Hepatocyte (in vitro differentiated cells): ENCODE measurements at regions not wholly inside any gene's neighbourhood (a gene's known extent, or its start where the extent isn't known, plus 50 kb on each side); places are given as distances from the start of the nearest gene placed in this dataset.

Source experiments
- DNase-seq: peaks from one replicate; pipeline ENCODE4 v3.0.0-alpha.2; 2016; ENCODE audit warnings: low spot score
- H2AFZ ChIP-seq: fragments of 200-600 bp; sonication (generic); 2 replicates; pipeline ENCODE4 v1.6.0; 2016; ENCODE audit warnings: antibody characterized with exemption, mild to moderate bottlenecking
- H3K27ac ChIP-seq: fragments of 200-600 bp; sonication (generic); 2 replicates; pipeline ENCODE4 v1.5.1; 2016; ENCODE audit warnings: mild to moderate bottlenecking
- H3K27me3 ChIP-seq: fragments of 200-600 bp; sonication (generic); 2 replicates; pipeline ENCODE4 v1.6.1; 2016
- H3K36me3 ChIP-seq: fragments of 200-600 bp; sonication (generic); replicated peaks from 2 replicates; pipeline ENCODE4 v1.5.1; 2016; ENCODE audit warnings: low read depth; ENCODE audit not compliant: insufficient read depth
- H3K4me1 ChIP-seq: fragments of 200-600 bp; sonication (generic); 2 replicates; pipeline ENCODE4 v1.5.1; 2016; ENCODE audit warnings: mild to moderate bottlenecking, moderate library complexity; ENCODE audit not compliant: insufficient read depth
- H3K4me2 ChIP-seq: fragments of 200-600 bp; sonication (generic); 2 replicates; pipeline ENCODE4 v1.6.0; 2016
- H3K4me3 ChIP-seq: fragments of 200-600 bp; sonication (generic); 2 replicates; pipeline ENCODE4 v1.5.1; 2016; ENCODE audit warnings: mild to moderate bottlenecking
- H3K79me2 ChIP-seq: fragments of 200-600 bp; sonication (generic); 2 replicates; pipeline ENCODE4 v1.6.0; 2017; ENCODE audit warnings: mild to moderate bottlenecking
- H3K9me2 ChIP-seq: fragments of 200-600 bp; sonication (generic); replicated peaks from 2 replicates; pipeline ENCODE4 v1.6.0; 2017; ENCODE audit warnings: mild to moderate bottlenecking; ENCODE audit not compliant: insufficient read depth
- H3K9me3 ChIP-seq: fragments of 200-600 bp; sonication (generic); 2 replicates; pipeline ENCODE4 v1.5.1; 2016; ENCODE audit warnings: low read depth, mild to moderate bottlenecking
- H4K20me1 ChIP-seq: fragments of 200-600 bp; sonication (generic); 2 replicates; pipeline ENCODE4 v1.6.0; 2016; ENCODE audit warnings: mild to moderate bottlenecking; ENCODE audit not compliant: insufficient read depth, poor library complexity, severe bottlenecking
- CTCF ChIP-seq: fragments of 200-600 bp; sonication (generic); IDR thresholded peaks from 2 replicates; pipeline ENCODE4 v1.5.1; 2016; ENCODE audit warnings: antibody characterized with exemption, mild to moderate bottlenecking; ENCODE audit not compliant: poor library complexity
- EZH2 ChIP-seq: fragments of 200-600 bp; sonication (generic); IDR thresholded peaks from 2 replicates; pipeline ENCODE4 v1.6.1; 2016; ENCODE audit warnings: antibody characterized with exemption, mild to moderate bottlenecking, borderline replicate concordance
- EZH2phosphoT487 ChIP-seq: fragments of 200-600 bp; sonication (generic); IDR thresholded peaks from one replicate; pipeline ENCODE4 v1.6.1; 2018; ENCODE audit warnings: antibody characterized with exemption, mild to moderate bottlenecking, low read depth, moderate library complexity; ENCODE audit not compliant: unreplicated experiment, severe bottlenecking
- WGBS: methylation state at CpG from one replicate; pipeline ENCODE4 v1.1.6; 2016; ENCODE audit warnings: low lambda C conversion rate; ENCODE audit errors: missing lambda C conversion rate; 5-methylcytosine and 5-hydroxymethylcytosine counted together

GRCh38 chr2:238730881-238731280 is 117.0 kb upstream of the TWIST2 start:
- no peak overlapping the region for H3K27ac ChIP-seq
- no peak for DNase-seq
- H3K9me2 ChIP-seq: no peaks in the 10 kb centered on the region
- H4K20me1 ChIP-seq: no peaks in the 10 kb centered on the region
- H2AFZ ChIP-seq: no peak overlapping the region
- 83% methylated on average over 4 of the region's 4 CpGs for WGBS
- no peaks in the 10 kb centered on the region for H3K36me3 ChIP-seq
- no peak overlapping the region for H3K4me2 ChIP-seq
- no peak for TF ChIP-seq CTCF
- no peak for TF ChIP-seq EZH2
- TF ChIP-seq EZH2phosphoT487: no peak
- H3K9me3 ChIP-seq: no peaks in the 10 kb centered on the region
- H3K27me3 ChIP-seq: peaks cover 4% of the 10 kb centered on the region
- no peaks in the 10 kb centered on the region for H3K79me2 ChIP-seq
- peaks cover 6% of the 10 kb centered on the region for H3K4me1 ChIP-seq
- H3K4me3 ChIP-seq: no peak overlapping the region

GRCh38 chr2:238731961-238732360 is 115.9 kb upstream of the TWIST2 start:
- Histone ChIP-seq H3K27me3 (peaks cover 4% of the 10 kb centered on the region), H3K4me1 (peaks cover 6% of the 10 kb centered on the region), H3K4me2 (no peak overlapping the region), H3K4me3 (no peak overlapping the region), H3K27ac (no peak overlapping the region), H3K9me2 (no peaks in the 10 kb centered on the region), H3K9me3 (no peaks in the 10 kb centered on the region), H2AFZ (no peak overlapping the region), H3K36me3 (no peaks in the 10 kb centered on the region), H4K20me1 (no peaks in the 10 kb centered on the region), H3K79me2 (no peaks in the 10 kb centered on the region)
- no peak for TF ChIP-seq EZH2phosphoT487
- no peak for DNase-seq
- WGBS: 85% methylated on average over 3 of the region's 3 CpGs

GRCh38 chr2:238738917-238739316 is 109.0 kb upstream of the TWIST2 start:
- no peak for TF ChIP-seq EZH2phosphoT487
- no peak for TF ChIP-seq EZH2
- Histone ChIP-seq H3K4me2 (no peak overlapping the region), H3K36me3 (no peaks in the 10 kb centered on the region), H3K9me3 (no peaks in the 10 kb centered on the region), H2AFZ (no peak overlapping the region), H3K27me3 (peaks cover 4% of the 10 kb centered on the region), H3K27ac (no peak overlapping the region), H3K4me1 (no peaks in the 10 kb centered on the region), H3K79me2 (no peaks in the 10 kb centered on the region), H4K20me1 (no peaks in the 10 kb centered on the region), H3K4me3 (no peak overlapping the region), H3K9me2 (no peaks in the 10 kb centered on the region)
- WGBS: 77% methylated on average over 6 of the region's 6 CpGs
- no peak for DNase-seq

- H3K4me1 ChIP-seq: no peaks in the 10 kb centered on the region
- no peaks in the 10 kb centered on the region for H3K9me3 ChIP-seq
- no peaks in the 10 kb centered on the region for H4K20me1 ChIP-seq
- H3K4me3 ChIP-seq: no peak overlapping the region
- H3K4me2 ChIP-seq: no peak overlapping the region
- no peak overlapping the region for H2AFZ ChIP-seq
- peaks cover 4% of the 10 kb centered on the region for H3K27me3 ChIP-seq
- no peak for DNase-seq
- no peaks in the 10 kb centered on the region for H3K9me2 ChIP-seq
- H3K79me2 ChIP-seq: no peaks in the 10 kb centered on the region
- TF ChIP-seq EZH2 (no peak), CTCF (no peak), EZH2phosphoT487 (no peak)
- no peak overlapping the region for H3K27ac ChIP-seq
- 73% methylated on average over 5 of the region's 5 CpGs for WGBS
- H3K36me3 ChIP-seq: no peaks in the 10 kb centered on the region
Measured at GRCh38 chr2:238739668-238740067, 108.2 kb upstream of the TWIST2 start.
